ENCODE measurements at regions not wholly inside any gene's neighbourhood (a gene's known extent, or its start where the extent isn't known, plus 50 kb on each side); places are given as distances from the start of the nearest gene placed in this dataset.

DNA sequence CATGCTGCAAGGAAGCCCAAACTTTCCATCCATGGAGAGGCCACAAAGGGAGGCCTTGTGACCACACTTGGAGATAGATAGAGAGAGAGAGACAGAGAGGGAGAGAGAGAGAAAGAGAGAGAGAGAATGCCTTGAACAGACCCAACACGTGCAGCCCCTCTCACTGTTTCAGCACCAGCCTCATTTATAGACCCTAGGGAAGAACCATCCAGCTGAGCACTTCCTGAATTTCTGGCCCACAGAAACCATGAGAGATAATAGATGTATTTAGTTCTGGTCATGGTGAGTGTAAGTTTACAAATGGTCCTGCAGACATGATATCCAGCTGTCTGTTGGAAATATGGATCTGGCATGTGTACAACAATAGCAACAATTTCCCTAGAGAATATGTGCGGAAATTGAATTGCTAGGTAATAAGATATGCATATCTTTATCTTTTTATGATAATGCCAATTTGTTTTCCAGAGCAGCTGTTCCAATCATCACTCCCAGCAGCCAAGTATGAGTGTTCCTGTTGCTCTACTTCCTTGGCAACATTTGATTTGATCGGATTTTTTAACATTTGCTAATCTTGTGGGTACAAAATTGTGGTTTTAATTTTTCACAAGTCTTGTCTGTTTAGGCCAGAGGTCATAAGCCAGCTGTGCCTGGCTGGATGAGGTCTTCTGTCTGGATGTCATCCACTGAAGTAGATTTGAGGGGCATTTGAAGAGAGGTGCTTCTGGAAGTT lies 217.3 kb upstream of the IL12B start:
- DNase-seq = no peak
- Histone ChIP-seq H3K4me3 (no peak overlapping the region), H3K4me1 (peaks cover 5 to 22% (median 8%) of the 10 kb centered on the region in 6 donors), H3K27ac (peak overlapping the region in 1 of 8 donors; percentile 5), H3K9me3 (peaks cover 0 to 9% (median 2%) of the 10 kb centered on the region in 8 donors), H3K36me3 (no peaks in the 10 kb centered on the region), H3K27me3 (replicated peaks in 1 of 7) (no peaks in the 10 kb centered on the region)
- intact Hi-C loops (cut with DNase I; ENCODE audit: low total_unique reads) = no loop called here
- TF ChIP-seq, protein P1, sequence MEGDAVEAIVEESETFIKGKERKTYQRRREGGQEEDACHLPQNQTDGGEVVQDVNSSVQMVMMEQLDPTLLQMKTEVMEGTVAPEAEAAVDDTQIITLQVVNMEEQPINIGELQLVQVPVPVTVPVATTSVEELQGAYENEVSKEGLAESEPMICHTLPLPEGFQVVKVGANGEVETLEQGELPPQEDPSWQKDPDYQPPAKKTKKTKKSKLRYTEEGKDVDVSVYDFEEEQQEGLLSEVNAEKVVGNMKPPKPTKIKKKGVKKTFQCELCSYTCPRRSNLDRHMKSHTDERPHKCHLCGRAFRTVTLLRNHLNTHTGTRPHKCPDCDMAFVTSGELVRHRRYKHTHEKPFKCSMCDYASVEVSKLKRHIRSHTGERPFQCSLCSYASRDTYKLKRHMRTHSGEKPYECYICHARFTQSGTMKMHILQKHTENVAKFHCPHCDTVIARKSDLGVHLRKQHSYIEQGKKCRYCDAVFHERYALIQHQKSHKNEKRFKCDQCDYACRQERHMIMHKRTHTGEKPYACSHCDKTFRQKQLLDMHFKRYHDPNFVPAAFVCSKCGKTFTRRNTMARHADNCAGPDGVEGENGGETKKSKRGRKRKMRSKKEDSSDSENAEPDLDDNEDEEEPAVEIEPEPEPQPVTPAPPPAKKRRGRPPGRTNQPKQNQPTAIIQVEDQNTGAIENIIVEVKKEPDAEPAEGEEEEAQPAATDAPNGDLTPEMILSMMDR (IDR thresholded peaks at IDR 0.05 in 8 of 11, conservative IDR thresholded peaks at IDR 0.05 in 3 of 11) = no peak
- TF ChIP-seq POLR2A (IDR thresholded peaks at IDR 0.05) (no peak), POLR2AphosphoS5 (IDR thresholded peaks at IDR 0.05) (no peak)
- 74 to 83% (median 75%) methylated on average over 3 of the region's 3 CpGs for WGBS, 5 donors

DNA sequence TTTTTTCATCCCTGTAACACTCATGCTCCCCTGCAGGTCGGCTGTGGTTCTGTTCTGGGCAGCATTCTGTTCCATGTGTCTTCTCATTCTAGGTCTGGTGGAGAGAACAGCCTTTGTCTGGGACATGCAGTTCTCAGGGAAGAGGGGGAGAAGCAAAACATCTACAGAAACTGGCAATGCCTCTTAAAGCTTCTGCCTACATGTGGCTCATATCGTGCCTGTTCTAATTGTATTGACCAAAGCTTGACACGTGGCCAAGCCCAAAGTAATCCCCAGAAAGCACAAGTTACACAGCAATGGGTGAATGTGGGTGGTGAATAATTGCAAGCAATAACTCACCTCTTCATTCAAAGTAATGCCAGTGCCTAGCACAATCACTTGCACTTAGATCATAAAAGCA lies 218.2 kb upstream of the IL12B start:
- Histone ChIP-seq H3K36me3 (no peaks in the 10 kb centered on the region), H3K27ac (peak overlapping the region in 1 of 8 donors; percentile 5), H3K4me1 (peaks cover 5 to 22% (median 8%) of the 10 kb centered on the region in 6 donors), H3K4me3 (no peak overlapping the region), H3K9me3 (peaks cover 0 to 9% (median 2%) of the 10 kb centered on the region in 8 donors), H3K27me3 (replicated peaks in 1 of 7) (no peaks in the 10 kb centered on the region)
- 44 to 82% (median 81%) methylated on average over 3 of the region's 3 CpGs for WGBS, 5 donors
- intact Hi-C loops (cut with DNase I; ENCODE audit: low total_unique reads) = no loop called here
- TF ChIP-seq, protein P1 (IDR thresholded peaks at IDR 0.05 in 8 of 11, conservative IDR thresholded peaks at IDR 0.05 in 3 of 11) = no peak
- no peak for TF ChIP-seq POLR2A (IDR thresholded peaks at IDR 0.05)
- no peak for TF ChIP-seq POLR2AphosphoS5 (IDR thresholded peaks at IDR 0.05)
- DNase-seq = no peak

DNA sequence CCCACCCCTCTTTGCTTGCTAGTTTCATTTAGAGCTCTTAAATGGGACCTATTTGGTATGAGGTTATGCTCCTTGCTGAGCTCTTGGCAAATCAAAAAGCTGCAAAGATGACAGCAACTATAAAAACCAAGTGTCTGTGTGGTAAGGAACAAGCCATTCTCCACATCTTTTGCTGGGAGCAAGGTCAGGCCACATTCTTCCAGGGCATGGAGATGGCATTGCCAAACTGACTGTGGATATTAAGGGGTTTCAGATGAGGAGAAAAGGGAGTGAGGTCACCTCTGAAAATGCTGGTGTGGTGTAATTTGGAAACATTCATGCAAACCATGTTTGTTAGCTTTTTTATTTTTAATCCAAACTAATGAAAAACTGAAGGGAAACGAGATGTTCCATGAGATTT lies 218.8 kb upstream of the IL12B start:
- 58 to 69% (median 63%) methylated on average over 1 of the region's 1 CpG for WGBS, 5 donors
- DNase-seq = no peak

DNA sequence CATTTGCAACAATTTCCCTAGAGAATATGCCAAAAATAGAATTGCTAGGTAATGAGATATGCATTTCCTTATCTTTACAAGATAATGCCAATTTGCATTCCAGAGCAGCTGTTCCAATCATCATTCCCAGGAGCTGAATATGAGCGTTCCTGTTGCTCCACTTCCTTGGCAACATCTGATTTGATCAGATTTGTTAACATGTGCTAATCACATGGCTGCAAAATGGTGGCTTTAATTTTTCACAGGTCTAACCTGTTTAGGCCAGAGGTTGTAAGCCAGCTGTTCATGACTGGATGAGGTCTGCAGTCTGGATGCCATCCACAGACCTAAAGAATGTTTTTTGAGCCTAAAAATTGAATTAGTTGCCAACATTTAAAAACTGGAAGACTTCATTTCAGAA lies 220.7 kb upstream of the IL12B start:
- 86 to 100% (median 94%) methylated on average over 1 of the region's 1 CpG for WGBS, 5 donors
- TF ChIP-seq, protein P1 (IDR thresholded peaks at IDR 0.05 in 8 of 11, conservative IDR thresholded peaks at IDR 0.05 in 3 of 11) = no peak
- no peak overlapping the region for H3K4me3 ChIP-seq
- no peak overlapping the region for H3K27ac ChIP-seq
- H3K4me1 ChIP-seq = peaks cover 0 to 1% (median 0%) of the 10 kb centered on the region in 6 donors
- H3K27me3 ChIP-seq (replicated peaks in 1 of 7) = no peaks in the 10 kb centered on the region
- H3K36me3 ChIP-seq = no peaks in the 10 kb centered on the region
- intact Hi-C loops (cut with DNase I; ENCODE audit: low total_unique reads) = no loop called here
- H3K9me3 ChIP-seq = peaks cover 0 to 9% (median 2%) of the 10 kb centered on the region in 8 donors
- no peak for DNase-seq

More for the DNA sequence above, 218.8 kb upstream of the IL12B start:
- H3K9me3 ChIP-seq = peaks cover 0 to 9% (median 2%) of the 10 kb centered on the region in 8 donors
- H3K27ac ChIP-seq = peak overlapping the region in 1 of 8 donors; percentile 21
- TF ChIP-seq POLR2AphosphoS5 (IDR thresholded peaks at IDR 0.05) (no peak), POLR2A (IDR thresholded peaks at IDR 0.05) (no peak)
- TF ChIP-seq, protein P1 (IDR thresholded peaks at IDR 0.05 in 8 of 11, conservative IDR thresholded peaks at IDR 0.05 in 3 of 11) = no peak
- H3K4me3 ChIP-seq = no peak overlapping the region
- H3K4me1 ChIP-seq = peaks cover 5 to 19% (median 8%) of the 10 kb centered on the region in 6 donors
- intact Hi-C loops (cut with DNase I; ENCODE audit: low total_unique reads) = no loop called here
- H3K36me3 ChIP-seq = no peaks in the 10 kb centered on the region
- no peaks in the 10 kb centered on the region for H3K27me3 ChIP-seq (replicated peaks in 1 of 7)
